Endodermal cell (in vitro differentiated cells): ENCODE measurements at regions not wholly inside any gene's neighbourhood (a gene's known extent, or its start where the extent isn't known, plus 50 kb on each side); places are given as distances from the start of the nearest gene placed in this dataset.

ENCODE experiments used
- DNase-seq: peaks from one replicate; pipeline ENCODE4 v3.0.0-alpha.2; 2017
- H3K27ac ChIP-seq: 2 replicates; pipeline ENCODE4 v1.5.1; 2013; ENCODE audit warnings: mild to moderate bottlenecking, low read depth, low read length, moderate library complexity
- H3K27me3 ChIP-seq: 2 replicates; pipeline ENCODE4 v1.6.1; 2013; ENCODE audit warnings: mild to moderate bottlenecking, low read length, moderate library complexity; ENCODE audit not compliant: insufficient read depth, control insufficient read depth, poor library complexity, severe bottlenecking
- H3K36me3 ChIP-seq: 2 replicates; pipeline ENCODE4 v1.7.0; 2013; ENCODE audit warnings: mild to moderate bottlenecking, low read length, moderate library complexity; ENCODE audit not compliant: control insufficient read depth, insufficient read depth
- H3K4me1 ChIP-seq: one replicate; pipeline ENCODE4 v1.7.0; 2013; ENCODE audit warnings: low read length; ENCODE audit not compliant: control insufficient read depth, insufficient read depth
- H3K4me3 ChIP-seq: 2 replicates; pipeline ENCODE4 v1.5.1; 2013; ENCODE audit warnings: mild to moderate bottlenecking, low read length, moderate library complexity
- H3K9ac ChIP-seq: 2 replicates; pipeline ENCODE4 v1.6.1; 2013; ENCODE audit warnings: mild to moderate bottlenecking, low read length, moderate library complexity; ENCODE audit not compliant: poor library complexity, severe bottlenecking; ENCODE audit errors: extremely low read depth
- H3K9me3 ChIP-seq: 2 replicates; pipeline ENCODE4 v1.6.1; 2013; ENCODE audit warnings: mild to moderate bottlenecking, low read length, moderate library complexity; ENCODE audit not compliant: control insufficient read depth
- H3K27ac Mint-ChIP-seq: 2 replicates; pipeline ENCODE4 v1.8.0; 2020; ENCODE audit warnings: mixed read lengths
- H3K27me3 Mint-ChIP-seq: 2 replicates; pipeline ENCODE4 v1.8.0; 2021; ENCODE audit warnings: mild to moderate bottlenecking, mixed read lengths; ENCODE audit not compliant: insufficient read depth
- H3K36me3 Mint-ChIP-seq: 2 replicates; pipeline ENCODE4 v1.8.0; 2020; ENCODE audit warnings: low read depth, mixed read lengths
- H3K4me1 Mint-ChIP-seq: 2 replicates; pipeline ENCODE4 v1.8.0; 2020; ENCODE audit warnings: mixed read lengths
- H3K4me3 Mint-ChIP-seq: 2 replicates; pipeline ENCODE4 v1.8.0; 2020; ENCODE audit warnings: mild to moderate bottlenecking, moderate library complexity, mixed read lengths
- H3K9me3 Mint-ChIP-seq: 2 replicates; pipeline ENCODE4 v1.8.0; 2020; ENCODE audit warnings: mild to moderate bottlenecking, mixed read lengths
- WGBS, 2 experiments: methylation state at CpG; one replicate each; pipeline versions ENCODE4 v1.1.5 to v1.1.7; 2013; ENCODE audit warnings: missing lambda C conversion rate in 2 of 2, mixed read lengths in 1 of 2; ENCODE audit not compliant: insufficient coverage in 1 of 2, insufficient read length in 1 of 2; 5-methylcytosine and 5-hydroxymethylcytosine counted together
- TF ChIP-seq, protein P1 (sequence below): fragments of 200-600 bp; sonication (generic); conservative IDR thresholded peaks from 2 replicates; pipeline ENCODE4 v1.5.0; 2021; ENCODE audit warnings: antibody characterized with exemption, mild to moderate bottlenecking

- Histone ChIP-seq H3K27me3 (peaks cover 19% of the 10 kb centered on the region), H3K4me1 (no peaks in the 10 kb centered on the region), H3K4me3 (no peak overlapping the region), H3K9ac (no peak overlapping the region), H3K27ac (no peak overlapping the region), H3K36me3 (no peaks in the 10 kb centered on the region), H3K9me3 (no peaks in the 10 kb centered on the region)
- TF ChIP-seq, protein P1, sequence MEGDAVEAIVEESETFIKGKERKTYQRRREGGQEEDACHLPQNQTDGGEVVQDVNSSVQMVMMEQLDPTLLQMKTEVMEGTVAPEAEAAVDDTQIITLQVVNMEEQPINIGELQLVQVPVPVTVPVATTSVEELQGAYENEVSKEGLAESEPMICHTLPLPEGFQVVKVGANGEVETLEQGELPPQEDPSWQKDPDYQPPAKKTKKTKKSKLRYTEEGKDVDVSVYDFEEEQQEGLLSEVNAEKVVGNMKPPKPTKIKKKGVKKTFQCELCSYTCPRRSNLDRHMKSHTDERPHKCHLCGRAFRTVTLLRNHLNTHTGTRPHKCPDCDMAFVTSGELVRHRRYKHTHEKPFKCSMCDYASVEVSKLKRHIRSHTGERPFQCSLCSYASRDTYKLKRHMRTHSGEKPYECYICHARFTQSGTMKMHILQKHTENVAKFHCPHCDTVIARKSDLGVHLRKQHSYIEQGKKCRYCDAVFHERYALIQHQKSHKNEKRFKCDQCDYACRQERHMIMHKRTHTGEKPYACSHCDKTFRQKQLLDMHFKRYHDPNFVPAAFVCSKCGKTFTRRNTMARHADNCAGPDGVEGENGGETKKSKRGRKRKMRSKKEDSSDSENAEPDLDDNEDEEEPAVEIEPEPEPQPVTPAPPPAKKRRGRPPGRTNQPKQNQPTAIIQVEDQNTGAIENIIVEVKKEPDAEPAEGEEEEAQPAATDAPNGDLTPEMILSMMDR, result no peak
- H3K36me3 Mint-ChIP-seq, result no peaks in the 10 kb centered on the region
- H3K4me3 Mint-ChIP-seq, result no peak overlapping the region
- H3K27me3 Mint-ChIP-seq, result peaks cover 45% of the 10 kb centered on the region
- WGBS, 2 experiments, result 100% methylated on average over 1 of the region's 4 CpGs; no CpG with 5 or more reads in 1 of the 2 experiments
- no peak overlapping the region for H3K27ac Mint-ChIP-seq
- H3K4me1 Mint-ChIP-seq, result no peaks in the 10 kb centered on the region
- H3K9me3 Mint-ChIP-seq, result no peaks in the 10 kb centered on the region
- DNase-seq, result no peak
Measured at GRCh38 chr16:7278636-7279035, 54.0 kb upstream of the RBFOX1 start.

GRCh38 chr16:7272567-7273158 lies 60.0 kb upstream of the RBFOX1 start:
- TF ChIP-seq, protein P1, result no peak
- H3K27ac ChIP-seq, result no peak overlapping the region
- 81 to 94% methylated on average over 2 to 4 of the region's 4 CpGs for WGBS, 2 experiments
- DNase-seq, result no peak
- Mint-ChIP-seq H3K27me3 (peaks cover 60% of the 10 kb centered on the region), H3K36me3 (no peaks in the 10 kb centered on the region), H3K4me1 (no peaks in the 10 kb centered on the region), H3K4me3 (no peak overlapping the region), H3K9me3 (no peaks in the 10 kb centered on the region), H3K27ac (no peak overlapping the region)
- no peaks in the 10 kb centered on the region for H3K36me3 ChIP-seq
- H3K4me3 ChIP-seq, result no peak overlapping the region
- H3K9ac ChIP-seq, result no peak overlapping the region
- H3K27me3 ChIP-seq, result peaks cover 26% of the 10 kb centered on the region
- H3K4me1 ChIP-seq, result no peaks in the 10 kb centered on the region
- no peaks in the 10 kb centered on the region for H3K9me3 ChIP-seq

- Mint-ChIP-seq H3K4me3 (no peak overlapping the region), H3K27me3 (peaks cover 51% of the 10 kb centered on the region), H3K9me3 (no peaks in the 10 kb centered on the region), H3K36me3 (no peaks in the 10 kb centered on the region), H3K27ac (no peak overlapping the region), H3K4me1 (no peaks in the 10 kb centered on the region)
- WGBS, 2 experiments, result 83 to 92% methylated on average over 1 to 5 of the region's 5 CpGs
- H3K9ac ChIP-seq, result no peak overlapping the region
- H3K4me1 ChIP-seq, result no peaks in the 10 kb centered on the region
- no peaks in the 10 kb centered on the region for H3K9me3 ChIP-seq
- no peak overlapping the region for H3K4me3 ChIP-seq
- H3K27me3 ChIP-seq, result peaks cover 26% of the 10 kb centered on the region
- no peaks in the 10 kb centered on the region for H3K36me3 ChIP-seq
- TF ChIP-seq, protein P1, result no peak
- H3K27ac ChIP-seq, result no peak overlapping the region
- DNase-seq, result no peak
Measured at GRCh38 chr16:7271486-7271885, 61.2 kb upstream of the RBFOX1 start.
